K562 (cell line): ENCODE measurements at regions not wholly inside any gene's neighbourhood (a gene's known extent, or its start where the extent isn't known, plus 50 kb on each side); places are given as distances from the start of the nearest gene placed in this dataset.

Source experiments
- CTCF ChIP-seq, 3 experiments: IDR thresholded peaks in 2 of 3; conservative IDR thresholded peaks in 1 of 3; 2 replicates each; pipeline ENCODE4 v1.5.1; 2011 to 2012; ENCODE audit warnings: low read length in 3 of 3, mild to moderate bottlenecking in 3 of 3, control low read depth in 2 of 3, improper control_type of control experiment in 1 of 3, inconsistent platforms in 1 of 3, low read depth in 1 of 3, mixed read lengths in 1 of 3, moderate library complexity in 1 of 3; ENCODE audit not compliant: insufficient read depth in 2 of 3
- NFIC ChIP-seq: fragments of 450-650 bp; IDR thresholded peaks from 2 replicates; pipeline ENCODE4 v1.6.1; 2017; ENCODE audit warnings: mild to moderate bottlenecking, inconsistent platforms
- POLR3A ChIP-seq: IDR thresholded peaks from 2 replicates; pipeline ENCODE4 v1.6.1; 2011; ENCODE audit warnings: borderline replicate concordance, mild to moderate bottlenecking, moderate library complexity; ENCODE audit not compliant: insufficient read length, insufficient read depth; ENCODE audit errors: extremely low read depth
- SMARCC2 ChIP-seq: fragments of 450-650 bp; IDR thresholded peaks from 2 replicates; pipeline ENCODE4 v1.6.1; 2017; ENCODE audit warnings: antibody characterized with exemption, moderate library complexity, mild to moderate bottlenecking, low read depth
- STAT6 ChIP-seq: sonication (generic); formaldehyde crosslinking; IDR thresholded peaks from 2 replicates; pipeline ENCODE4 v1.8.1; 2023; ENCODE audit warnings: mild to moderate bottlenecking, missing genetic modification reagents
- ZBTB40 ChIP-seq, 2 experiments: fragments of 450-650 bp in 1 of 2; sonication (generic) in 1 of 2; formaldehyde crosslinking in 1 of 2; IDR thresholded peaks; 2 replicates each; pipeline versions ENCODE4 v1.7.1 to v1.9.0; 2016 to 2022; ENCODE audit warnings: inconsistent platforms in 1 of 2, mild to moderate bottlenecking in 1 of 2, missing genetic modification reagents in 1 of 2

- TF ChIP-seq POLR3A (no peak), CTCF (IDR thresholded peaks at IDR 0.05 in 2 of 3, conservative IDR thresholded peaks at IDR 0.05 in 1 of 3; ENCODE audit: insufficient read depth in 2 of 3, low read depth in 1 of 3, low read length in 3 of 3) (no peak), STAT6 (CRISPR knock-in tag) (no peak), SMARCC2 (no peak), NFIC (no peak), ZBTB40 (IDR thresholded peaks at IDR 0.05) (no peak), ZBTB40 (CRISPR knock-in tag; IDR thresholded peaks at IDR 0.05) (no peak)
These were observed 87.8 kb downstream of the CCNA1 start for GRCh38 chr13:36520111-36520510.
